CD14-positive monocyte (primary cell): ENCODE measurements at regions not wholly inside any gene's neighbourhood (a gene's known extent, or its start where the extent isn't known, plus 50 kb on each side); places are given as distances from the start of the nearest gene placed in this dataset.

ENCODE experiments used
- DNase-seq, 3 donors: peaks; one replicate each; pipeline ENCODE4 v3.0.0-alpha.2; 2011 to 2022
- H2AFZ ChIP-seq: 2 replicates; pipeline ENCODE4 v1.6.0; 2012; ENCODE audit warnings: mild to moderate bottlenecking, low read depth, low read length, inconsistent platforms; ENCODE audit not compliant: insufficient read depth, poor library complexity, severe bottlenecking
- H3K27ac ChIP-seq, 2 donors: 1 replicate in 1 of 2; 2 replicates in 1 of 2; pipeline ENCODE4 v1.5.1; 2012 to 2013; ENCODE audit warnings: low read length in 2 of 2, control low read depth in 1 of 2, inconsistent platforms in 1 of 2, low read depth in 1 of 2, mild to moderate bottlenecking in 1 of 2
- H3K27me3 ChIP-seq, 2 donors: one replicate each; pipeline versions ENCODE4 v1.6.0 to v1.6.1; 2011 to 2013; ENCODE audit warnings: low read length in 2 of 2; ENCODE audit not compliant: control insufficient read depth in 2 of 2, insufficient read depth in 2 of 2
- H3K36me3 ChIP-seq, 2 donors: replicated peaks in 1 of 2; 1 replicate in 1 of 2; 2 replicates in 1 of 2; pipeline versions ENCODE4 v1.5.1 to v1.6.1; 2012 to 2013; ENCODE audit warnings: low read length in 2 of 2, control low read depth in 1 of 2, inconsistent platforms in 1 of 2, mild to moderate bottlenecking in 1 of 2; ENCODE audit not compliant: insufficient read depth in 2 of 2, control insufficient read depth in 1 of 2
- H3K4me1 ChIP-seq, 2 donors: 1 replicate in 1 of 2; 2 replicates in 1 of 2; pipeline versions ENCODE4 v1.5.1 to v1.6.1; 2012 to 2013; ENCODE audit warnings: low read length in 2 of 2, control low read depth in 1 of 2, inconsistent platforms in 1 of 2, mild to moderate bottlenecking in 1 of 2, moderate library complexity in 1 of 2; ENCODE audit not compliant: insufficient read depth in 2 of 2, control insufficient read depth in 1 of 2
- H3K4me2 ChIP-seq: replicated peaks from 2 replicates; pipeline ENCODE3; 2012; ENCODE audit warnings: low read length, moderate library complexity, mild to moderate bottlenecking; ENCODE audit not compliant: poor library complexity, severe bottlenecking; ENCODE audit errors: extremely low read depth
- H3K4me3 ChIP-seq, 3 experiments: fragments of 200-600 bp in 1 of 3; sonication (generic) in 1 of 3; replicated peaks in 1 of 3; 1 replicate in 2 of 3; 2 replicates in 1 of 3; pipeline ENCODE4 v1.5.1; 2011 to 2013; ENCODE audit warnings: low read length in 3 of 3, mild to moderate bottlenecking in 3 of 3, control low read depth in 2 of 3, low read depth in 2 of 3, inconsistent platforms in 1 of 3, moderate library complexity in 1 of 3
- H3K79me2 ChIP-seq: 2 replicates; pipeline ENCODE4 v1.6.0; 2012; ENCODE audit warnings: mild to moderate bottlenecking, control low read depth, inconsistent platforms, low read length, moderate library complexity; ENCODE audit not compliant: insufficient read depth
- H3K9ac ChIP-seq: 2 replicates; pipeline ENCODE4 v1.6.0; 2017; ENCODE audit warnings: low read length, mild to moderate bottlenecking; ENCODE audit not compliant: insufficient read depth, poor library complexity, severe bottlenecking
- H3K9me3 ChIP-seq, 2 donors: replicated peaks in 1 of 2; 1 replicate in 1 of 2; 2 replicates in 1 of 2; pipeline versions ENCODE4 v1.5.1 to v1.6.1; 2012 to 2013; ENCODE audit warnings: low read length in 2 of 2, control low read depth in 1 of 2; ENCODE audit not compliant: control insufficient read depth in 1 of 2, insufficient read depth in 1 of 2
- H4K20me1 ChIP-seq: 2 replicates; pipeline ENCODE4 v1.6.0; 2012; ENCODE audit warnings: mild to moderate bottlenecking, low read length, control low read depth, moderate library complexity; ENCODE audit not compliant: insufficient read depth
- H3K27ac Mint-ChIP-seq, 7 donors: one replicate each; pipeline ENCODE4 v1.8.0; 2020; ENCODE audit warnings: mild to moderate bottlenecking in 7 of 7, mixed read lengths in 7 of 7, moderate library complexity in 6 of 7, inconsistent platforms in 2 of 7
- H3K27me3 Mint-ChIP-seq, 3 donors: one replicate each; pipeline ENCODE4 v1.8.0; 2021 to 2022; ENCODE audit warnings: low read depth in 3 of 3, mild to moderate bottlenecking in 3 of 3, mixed read lengths in 3 of 3, moderate library complexity in 3 of 3, inconsistent platforms in 1 of 3
- H3K36me3 Mint-ChIP-seq, 2 donors: one replicate each; pipeline ENCODE4 v1.8.0; 2020; ENCODE audit warnings: mixed read lengths in 2 of 2, inconsistent platforms in 1 of 2, mild to moderate bottlenecking in 1 of 2
- H3K4me1 Mint-ChIP-seq: one replicate; pipeline ENCODE4 v1.8.0; 2020; ENCODE audit warnings: mild to moderate bottlenecking, mixed read lengths
- H3K4me3 Mint-ChIP-seq, 2 donors: one replicate each; pipeline ENCODE4 v1.8.0; 2020; ENCODE audit warnings: mild to moderate bottlenecking in 2 of 2, mixed read lengths in 2 of 2, moderate library complexity in 1 of 2
- H3K9me3 Mint-ChIP-seq, 7 donors: one replicate each; pipeline ENCODE4 v1.8.0; 2020 to 2022; ENCODE audit warnings: mixed read lengths in 7 of 7, mild to moderate bottlenecking in 6 of 7, moderate library complexity in 6 of 7, inconsistent platforms in 2 of 7
- WGBS: methylation state at CpG from one replicate; pipeline ENCODE4 v1.1.5; 2013; ENCODE audit warnings: missing lambda C conversion rate; ENCODE audit not compliant: insufficient coverage; 5-methylcytosine and 5-hydroxymethylcytosine counted together
- intact Hi-C, 2 donors: fragments of 100-400 bp; cut with micrococcal nuclease; formaldehyde crosslinking; loops; one replicate each; pipeline versions ENCODE4 v1.15.0 to v1.15.1; 2023
- TF ChIP-seq, protein P1 (sequence below): fragments of 200-600 bp; IDR thresholded peaks from one replicate; pipeline ENCODE4 v1.8.0; 2022; ENCODE audit warnings: antibody characterized with exemption, mild to moderate bottlenecking

DNA sequence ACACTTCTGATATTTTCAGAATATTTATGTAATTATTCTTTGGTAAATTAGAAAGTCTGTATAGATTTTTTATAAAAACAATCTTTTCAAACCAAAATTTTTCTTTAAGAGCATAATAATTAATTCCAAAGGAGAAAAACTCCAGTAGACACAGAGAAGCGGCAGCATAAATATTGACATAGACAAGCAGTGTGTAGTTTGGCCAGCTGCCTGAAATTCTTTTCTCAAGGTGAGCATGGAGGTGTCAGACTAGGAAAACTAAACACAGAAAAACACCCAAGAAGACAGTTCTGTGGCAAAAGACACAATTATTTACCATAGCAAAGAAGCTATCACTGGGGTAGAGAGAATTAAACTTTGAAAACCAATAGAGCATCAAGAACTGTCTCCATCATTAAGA, 82.4 kb downstream of the KLF6 start:
- Histone ChIP-seq H3K27ac (no peak overlapping the region), H3K4me2 (no peak overlapping the region), H3K9ac (no peak overlapping the region), H3K4me3 (no peak overlapping the region), H4K20me1 (no peaks in the 10 kb centered on the region), H2AFZ (no peak overlapping the region), H3K27me3 (no peaks in the 10 kb centered on the region), H3K79me2 (no peaks in the 10 kb centered on the region), H3K36me3 (no peaks in the 10 kb centered on the region), H3K9me3 (no peaks in the 10 kb centered on the region), H3K4me1 (peaks cover 5 to 10% of the 10 kb centered on the region in 2 donors)
- Mint-ChIP-seq H3K36me3 (no peaks in the 10 kb centered on the region), H3K27ac (no peak overlapping the region), H3K27me3 (peaks cover 3 to 4% (median 3%) of the 10 kb centered on the region in 3 donors), H3K9me3 (peaks cover 0 to 2% (median 0%) of the 10 kb centered on the region in 7 donors), H3K4me1 (peaks cover 9% of the 10 kb centered on the region), H3K4me3 (no peak overlapping the region)
- TF ChIP-seq, protein P1, sequence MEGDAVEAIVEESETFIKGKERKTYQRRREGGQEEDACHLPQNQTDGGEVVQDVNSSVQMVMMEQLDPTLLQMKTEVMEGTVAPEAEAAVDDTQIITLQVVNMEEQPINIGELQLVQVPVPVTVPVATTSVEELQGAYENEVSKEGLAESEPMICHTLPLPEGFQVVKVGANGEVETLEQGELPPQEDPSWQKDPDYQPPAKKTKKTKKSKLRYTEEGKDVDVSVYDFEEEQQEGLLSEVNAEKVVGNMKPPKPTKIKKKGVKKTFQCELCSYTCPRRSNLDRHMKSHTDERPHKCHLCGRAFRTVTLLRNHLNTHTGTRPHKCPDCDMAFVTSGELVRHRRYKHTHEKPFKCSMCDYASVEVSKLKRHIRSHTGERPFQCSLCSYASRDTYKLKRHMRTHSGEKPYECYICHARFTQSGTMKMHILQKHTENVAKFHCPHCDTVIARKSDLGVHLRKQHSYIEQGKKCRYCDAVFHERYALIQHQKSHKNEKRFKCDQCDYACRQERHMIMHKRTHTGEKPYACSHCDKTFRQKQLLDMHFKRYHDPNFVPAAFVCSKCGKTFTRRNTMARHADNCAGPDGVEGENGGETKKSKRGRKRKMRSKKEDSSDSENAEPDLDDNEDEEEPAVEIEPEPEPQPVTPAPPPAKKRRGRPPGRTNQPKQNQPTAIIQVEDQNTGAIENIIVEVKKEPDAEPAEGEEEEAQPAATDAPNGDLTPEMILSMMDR: no peak
- WGBS: no CpG with 5 or more reads among the region's 1 CpG
- intact Hi-C loops: no loop called here
- no peak for DNase-seq

DNA sequence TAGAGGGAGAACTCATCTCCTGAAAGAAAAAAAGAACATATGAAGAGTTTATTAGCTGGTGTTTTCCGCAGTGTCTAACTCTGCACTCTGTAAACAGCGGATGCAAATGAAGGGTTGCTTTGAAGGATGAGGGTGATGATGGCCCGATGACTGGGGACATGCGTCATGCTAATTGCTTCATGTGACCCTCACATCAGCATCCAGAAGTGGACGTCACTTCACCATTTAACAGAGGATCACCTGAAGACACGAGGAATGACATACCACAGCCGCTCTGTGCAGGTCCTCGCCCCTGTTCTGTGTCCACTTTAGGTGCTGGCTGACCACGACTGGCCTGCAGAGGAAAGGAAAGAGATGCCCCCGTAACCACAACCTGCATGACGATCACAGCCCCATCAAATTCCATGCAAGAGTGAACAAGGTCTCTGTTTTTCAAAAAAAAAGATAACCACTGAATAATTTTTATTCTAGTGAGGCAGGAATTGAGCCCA, 82.9 kb downstream of the KLF6 start:
- H3K4me1 ChIP-seq: peaks cover 5 to 10% of the 10 kb centered on the region in 2 donors
- Mint-ChIP-seq H3K4me3 (no peak overlapping the region), H3K9me3 (peaks cover 0 to 2% (median 0%) of the 10 kb centered on the region in 7 donors), H3K4me1 (peaks cover 9% of the 10 kb centered on the region), H3K27ac (no peak overlapping the region), H3K36me3 (no peaks in the 10 kb centered on the region), H3K27me3 (peaks cover 2 to 4% (median 3%) of the 10 kb centered on the region in 3 donors)
- H2AFZ ChIP-seq: no peak overlapping the region
- H3K4me2 ChIP-seq: no peak overlapping the region
- H3K36me3 ChIP-seq: no peaks in the 10 kb centered on the region
- H3K9me3 ChIP-seq: no peaks in the 10 kb centered on the region
- no peak overlapping the region for H3K9ac ChIP-seq
- no peak for DNase-seq
- no peaks in the 10 kb centered on the region for H4K20me1 ChIP-seq
- H3K27me3 ChIP-seq: no peaks in the 10 kb centered on the region
- H3K27ac ChIP-seq: no peak overlapping the region
- intact Hi-C loops: no loop called here
- no peak overlapping the region for H3K4me3 ChIP-seq
- TF ChIP-seq, protein P1: no peak
- 89% methylated on average over 5 of the region's 11 CpGs for WGBS
- H3K79me2 ChIP-seq: no peaks in the 10 kb centered on the region
